HG02798 (cell line): ENCODE measurements at regions not wholly inside any gene's neighbourhood (a gene's known extent, or its start where the extent isn't known, plus 50 kb on each side); places are given as distances from the start of the nearest gene placed in this dataset.
"Not testable (repeated sequence)": the region's sequence is repeated elsewhere in the genome, so short reads cannot be mapped to it uniquely, and the experiment has no call there.

Experiments used
- ATAC-seq: cut with Tn5 transposase; IDR thresholded peaks from one replicate; pipeline ENCODE4 v1.9.1; 2021; ENCODE audit warnings: mild to moderate bottlenecking; ENCODE audit not compliant: unreplicated experiment, poor library complexity

DNA sequence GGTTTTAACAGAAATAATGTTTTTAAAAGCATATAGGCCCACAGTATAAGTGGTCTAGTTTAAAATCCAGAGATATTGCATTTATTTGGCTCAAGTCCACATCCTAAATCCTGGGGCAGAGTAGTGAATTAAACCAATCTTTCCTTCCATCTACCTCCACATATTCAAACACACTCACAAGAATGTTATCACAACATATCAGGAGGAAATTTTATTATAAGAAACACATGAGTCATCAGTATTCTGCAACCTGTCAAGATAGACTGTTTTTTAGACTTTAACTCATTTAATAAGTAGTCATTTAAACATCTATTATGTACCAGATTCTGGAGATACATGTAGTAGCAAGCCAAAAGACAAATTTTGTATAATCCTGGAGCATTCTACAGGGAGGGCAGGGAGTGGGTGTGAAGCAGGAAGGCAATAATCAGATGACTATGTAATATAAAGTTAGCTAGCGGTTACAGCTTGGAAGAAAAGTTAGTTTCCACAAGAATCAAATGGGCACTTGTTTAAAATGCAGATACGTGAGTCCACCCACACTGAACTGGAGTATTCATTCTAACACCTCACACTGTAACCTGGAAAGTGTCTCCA is 187.3 kb upstream of the PIK3R1 start:
- ATAC-seq = no peak

DNA sequence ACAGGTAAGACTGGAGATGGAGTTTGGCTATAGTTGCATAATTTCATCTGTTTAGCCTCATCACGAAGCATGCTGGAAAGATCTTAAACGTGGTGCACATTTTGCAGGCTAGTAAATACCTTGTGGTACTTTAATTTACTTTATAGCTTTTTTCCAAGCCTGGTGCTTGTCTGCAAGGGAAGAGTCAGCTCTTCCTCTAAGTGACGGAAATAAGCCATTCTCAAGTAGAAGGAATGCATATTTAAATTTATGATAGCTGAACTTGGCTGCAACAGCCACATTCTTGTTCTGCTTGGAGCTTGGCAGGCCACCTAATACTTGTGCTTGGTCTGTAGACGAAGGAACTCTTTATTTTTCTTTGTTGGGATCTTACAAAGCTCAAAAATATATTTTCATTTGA is 188.0 kb upstream of the PIK3R1 start:
- ATAC-seq = no peak

DNA sequence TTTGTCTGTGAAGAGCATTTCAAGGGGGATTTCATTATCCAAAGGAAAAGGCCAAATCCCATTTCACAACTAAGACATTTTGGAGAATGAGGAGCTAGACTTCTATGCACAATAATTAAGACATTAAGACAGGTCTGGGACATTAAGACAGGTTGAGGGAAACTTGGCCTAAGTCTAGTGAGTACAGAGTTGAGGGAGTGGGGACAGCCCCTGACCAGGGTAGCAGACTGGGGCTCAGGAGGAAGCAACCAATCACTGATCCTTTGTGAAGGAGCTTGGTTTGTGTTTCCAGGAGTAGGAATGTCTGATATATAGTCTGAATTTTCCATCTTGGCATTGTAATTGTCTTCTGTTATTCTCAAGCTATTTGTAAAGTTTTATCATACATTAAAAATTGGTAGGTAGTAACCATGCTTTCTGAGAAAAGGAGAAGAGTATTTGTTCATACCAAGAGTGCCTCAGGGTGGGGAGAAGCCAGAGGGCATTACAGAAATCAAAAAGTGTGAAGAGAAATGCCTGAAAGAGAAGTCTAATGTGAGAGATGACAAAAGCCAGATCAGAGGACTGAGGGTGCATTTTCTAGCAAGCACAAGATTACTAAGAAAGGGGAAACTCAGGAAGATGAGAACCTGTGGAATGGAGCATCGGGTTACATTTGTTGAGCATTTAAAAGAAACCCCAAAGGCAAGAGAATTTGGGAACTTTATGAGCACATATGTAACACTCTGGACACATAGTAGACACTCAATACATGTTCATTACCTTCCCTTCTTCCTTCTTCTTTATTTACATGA is 189.3 kb upstream of the PIK3R1 start:
- no peak for ATAC-seq

DNA sequence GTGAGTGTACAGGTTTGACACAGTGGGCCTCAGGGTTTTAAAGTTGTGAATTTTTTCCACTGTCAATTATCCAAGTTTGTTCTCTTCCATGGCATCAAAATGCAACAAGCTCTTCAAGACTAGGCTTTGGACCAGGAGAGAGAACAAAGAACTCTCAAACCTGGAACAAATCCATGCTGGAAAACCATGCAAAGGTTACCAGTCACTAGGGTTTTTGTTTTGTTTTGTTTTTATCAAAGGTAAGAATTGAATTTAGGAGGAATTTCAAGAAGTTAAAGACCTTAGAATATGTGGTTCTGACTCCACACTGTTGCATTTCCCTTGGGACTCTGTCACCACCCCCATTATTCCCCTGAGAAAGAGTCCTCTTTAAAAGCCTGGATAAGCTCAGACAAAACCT is 191.1 kb upstream of the PIK3R1 start:
- no peak for ATAC-seq

DNA sequence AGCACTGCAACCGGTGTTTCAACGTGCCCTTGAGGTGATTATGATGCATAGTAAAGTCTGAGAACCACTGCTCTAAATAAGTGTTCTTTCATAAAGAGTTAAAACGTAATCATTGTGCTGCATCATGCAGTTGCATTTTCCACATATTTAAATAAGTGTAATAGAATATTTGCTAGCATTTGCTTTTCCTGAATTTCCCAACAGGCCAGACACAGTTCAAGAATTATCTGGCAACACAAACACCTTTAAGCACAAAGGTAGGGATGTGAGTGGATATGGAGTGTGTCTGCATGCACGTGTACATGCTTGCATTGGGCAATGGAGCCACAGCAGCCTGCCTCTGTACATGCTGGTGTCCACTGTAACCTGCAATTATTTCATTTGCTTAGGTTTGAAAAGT is 193.6 kb upstream of the PIK3R1 start:
- no peak for ATAC-seq

DNA sequence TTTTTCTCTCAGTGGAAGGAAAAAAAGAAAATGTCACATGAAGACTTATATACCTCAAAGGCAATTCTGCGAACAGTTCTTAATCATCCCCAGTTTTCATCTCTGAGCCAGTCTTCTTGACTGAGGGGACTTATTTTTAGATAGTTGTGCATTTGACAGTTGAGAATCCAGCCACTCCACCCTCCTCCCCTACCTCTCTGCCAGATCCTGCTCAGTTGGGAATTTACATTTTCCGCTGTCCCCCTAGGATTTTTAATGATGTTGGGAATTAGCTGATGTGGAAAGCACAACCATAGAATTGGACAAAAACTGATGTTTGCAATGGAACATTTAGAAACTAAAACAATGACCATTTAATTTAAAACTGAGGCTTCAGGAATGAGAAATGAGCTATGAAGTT is 194.3 kb upstream of the PIK3R1 start:
- ATAC-seq = no peak

DNA sequence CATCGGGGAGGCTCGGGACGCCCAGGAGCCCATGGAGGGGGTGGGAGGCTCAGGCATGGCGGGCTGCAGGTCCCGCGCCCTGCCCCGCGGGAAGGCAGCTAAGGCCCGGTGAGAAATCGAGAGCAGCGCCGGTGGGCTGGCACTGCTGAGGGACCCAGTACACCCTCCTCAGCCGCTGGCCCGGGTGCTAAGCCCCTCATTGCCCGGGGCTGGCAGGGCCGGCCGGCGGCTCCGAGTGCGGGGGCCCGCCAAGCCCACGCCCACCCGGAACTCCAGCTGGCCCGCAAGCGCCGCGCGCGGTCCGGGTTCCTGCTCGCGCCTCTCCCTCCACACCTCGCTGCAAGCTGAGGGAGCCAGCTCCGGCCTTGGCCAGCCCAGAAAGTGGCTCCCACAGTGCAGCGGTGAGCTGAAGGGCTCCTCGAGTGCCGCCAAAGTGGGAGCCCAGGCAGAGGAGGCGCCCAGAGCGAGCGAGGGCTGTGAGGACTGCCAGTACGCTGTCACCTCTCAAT is 195.0 kb upstream of the PIK3R1 start:
- ATAC-seq = not testable (repeated sequence)

DNA sequence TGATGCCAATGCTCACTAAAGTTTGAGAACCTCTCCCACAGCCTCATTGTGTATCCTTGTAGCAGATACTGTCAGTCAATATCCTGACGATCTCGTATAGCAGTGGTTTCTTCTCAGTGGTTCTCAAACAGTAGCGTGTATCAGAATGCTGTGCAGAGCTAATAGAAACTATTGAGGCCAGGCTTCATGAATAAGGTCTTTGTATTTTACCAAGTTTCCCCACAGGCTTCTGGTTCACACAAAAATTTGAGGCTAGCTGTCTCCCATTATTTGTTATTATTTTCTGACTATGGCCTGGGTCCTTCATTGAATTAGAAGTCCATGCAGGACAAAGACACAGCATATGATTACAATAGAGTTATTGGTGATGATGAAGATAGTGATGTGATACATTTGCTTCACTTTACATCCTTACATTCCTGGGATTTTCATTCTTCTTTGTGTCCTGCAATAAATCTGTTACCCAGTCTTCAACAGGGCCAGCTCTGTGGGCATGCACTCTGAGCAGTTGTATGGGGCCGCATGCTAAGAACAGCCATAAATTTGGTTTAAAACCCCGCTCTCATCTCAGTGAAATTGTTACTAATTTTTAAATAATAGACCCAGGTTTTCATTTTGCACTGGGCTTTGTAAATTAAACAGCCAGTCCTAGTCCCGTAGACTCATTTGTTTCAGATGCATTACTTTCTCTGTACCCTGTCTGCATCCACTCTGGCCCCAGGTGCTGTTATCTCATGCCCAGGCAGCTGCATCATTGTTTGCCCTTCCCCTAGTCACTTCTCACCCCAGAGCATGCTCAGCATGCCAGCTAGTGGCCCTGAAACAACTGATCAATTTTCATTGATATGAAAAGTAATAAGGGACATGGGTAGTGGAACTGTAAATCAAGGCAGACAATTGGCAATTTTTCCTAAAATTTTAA is 199.9 kb upstream of the PIK3R1 start:
- no peak for ATAC-seq

DNA sequence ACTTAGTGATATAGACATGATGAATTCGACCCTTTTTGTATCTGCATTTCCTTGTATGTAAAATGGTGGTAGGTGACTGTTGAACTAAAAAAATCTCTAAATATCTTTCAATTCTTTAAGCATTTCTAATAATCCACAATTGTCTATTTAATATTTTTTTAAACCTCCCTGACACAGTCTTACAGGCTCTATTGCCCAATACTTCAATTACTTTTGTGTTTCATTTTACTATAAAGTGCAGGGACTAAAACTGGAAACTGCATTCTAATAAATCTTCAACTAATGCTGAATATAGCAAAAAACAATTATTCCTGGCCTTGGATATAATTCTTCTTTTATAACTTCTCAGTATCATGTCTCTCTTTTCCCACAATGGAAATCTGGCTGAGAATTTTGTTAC is 202.7 kb upstream of the PIK3R1 start:
- ATAC-seq = no peak

DNA sequence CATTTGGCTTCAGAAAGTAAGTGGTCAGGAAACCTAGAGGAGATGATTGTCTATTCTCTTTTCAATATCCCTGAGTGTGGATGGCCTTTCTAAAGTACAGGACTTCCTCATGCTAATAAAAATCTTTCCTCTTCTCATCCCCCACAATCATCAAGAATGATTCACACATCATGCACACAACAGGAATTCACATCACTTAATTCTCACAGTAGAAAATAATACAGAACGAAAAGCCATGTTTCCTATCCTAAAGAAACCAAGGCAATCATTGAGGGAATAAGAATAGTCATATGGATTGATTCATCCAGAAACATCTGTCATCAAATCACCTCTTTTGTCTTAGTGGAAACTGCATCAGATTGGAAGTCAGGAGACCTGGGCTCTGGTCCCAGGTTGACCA is 203.1 kb upstream of the PIK3R1 start:
- no peak for ATAC-seq

DNA sequence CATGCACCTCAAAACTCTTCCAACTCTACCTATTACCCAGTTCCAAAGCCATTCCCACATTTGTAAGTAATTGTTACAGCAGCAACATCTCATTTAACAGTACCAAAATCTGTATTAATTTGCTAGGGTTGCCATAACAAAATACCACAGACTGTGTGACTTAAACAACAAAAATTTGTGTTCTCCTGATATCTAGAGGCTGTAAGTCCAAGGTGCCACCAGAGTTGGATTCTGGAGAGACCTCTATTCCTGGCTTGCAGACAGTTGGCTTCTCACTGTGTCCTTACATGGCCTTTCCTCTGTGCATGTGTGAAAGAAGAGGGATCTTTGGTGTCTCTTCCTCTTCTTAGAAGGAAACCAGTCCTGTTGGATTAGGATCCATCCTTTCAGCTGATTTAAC is 203.8 kb upstream of the PIK3R1 start:
- ATAC-seq = no peak

DNA sequence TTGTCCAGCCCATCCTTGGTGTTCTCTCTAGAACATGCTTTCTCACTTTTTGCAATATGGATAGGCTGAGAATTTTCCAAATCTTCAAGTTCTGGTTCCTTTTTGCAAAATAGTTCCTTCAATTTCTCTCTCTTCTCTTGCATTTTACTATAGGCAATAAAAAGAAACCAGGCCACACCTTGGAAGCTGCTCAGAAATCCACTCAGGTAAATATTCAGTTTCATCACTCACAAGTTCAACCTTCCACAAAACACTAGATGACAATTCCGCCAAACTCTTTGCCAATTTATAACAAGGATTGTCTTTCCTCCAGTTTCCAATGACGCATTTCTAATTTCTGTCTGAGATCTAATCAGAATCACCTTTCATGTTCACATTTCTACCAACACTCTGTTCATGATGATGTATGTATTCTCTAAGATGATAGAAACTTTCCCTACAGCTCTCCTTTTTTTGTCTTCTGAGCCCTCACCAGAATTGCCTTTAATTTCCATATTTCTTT is 204.2 kb upstream of the PIK3R1 start:
- no peak for ATAC-seq

DNA sequence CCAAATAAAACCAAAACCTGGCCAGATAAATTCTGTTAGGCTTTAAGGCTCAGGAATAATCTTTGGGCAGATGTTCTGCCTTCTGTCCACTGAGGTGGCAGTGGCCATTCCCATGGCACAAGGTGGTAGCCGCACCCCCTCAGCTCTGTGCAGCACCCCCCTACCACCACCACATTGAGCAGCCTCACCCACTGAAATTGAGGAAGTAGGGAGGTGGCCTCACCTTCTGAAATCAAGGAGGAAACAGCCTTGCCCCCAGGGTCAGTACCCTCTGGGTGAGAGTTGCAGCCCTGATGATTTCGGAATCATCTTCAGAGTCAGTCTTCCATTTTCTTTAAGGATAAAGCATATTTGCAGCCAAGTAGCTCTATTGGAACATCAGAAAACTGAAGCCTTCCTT is 204.8 kb upstream of the PIK3R1 start:
- ATAC-seq = no peak

DNA sequence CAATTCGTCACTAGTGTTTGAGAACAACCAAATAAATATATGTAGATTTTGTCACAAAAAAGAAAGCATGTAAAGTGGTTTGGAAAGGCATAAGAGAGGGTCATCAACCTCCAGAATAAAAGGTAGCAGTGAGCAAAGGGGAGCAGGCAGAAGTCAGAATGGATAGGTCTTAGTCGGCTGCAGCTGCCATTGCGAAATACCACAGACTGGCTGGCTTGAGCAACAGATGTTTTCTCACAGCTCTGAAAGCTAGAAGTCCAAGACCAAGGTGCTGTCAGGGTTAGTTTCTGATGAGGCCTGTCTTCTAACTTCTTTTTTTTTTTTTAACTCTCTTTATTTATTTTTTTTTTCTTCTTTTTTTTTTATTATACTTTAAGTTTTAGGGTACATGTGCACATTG is 208.1 kb upstream of the PIK3R1 start:
- no peak for ATAC-seq

DNA sequence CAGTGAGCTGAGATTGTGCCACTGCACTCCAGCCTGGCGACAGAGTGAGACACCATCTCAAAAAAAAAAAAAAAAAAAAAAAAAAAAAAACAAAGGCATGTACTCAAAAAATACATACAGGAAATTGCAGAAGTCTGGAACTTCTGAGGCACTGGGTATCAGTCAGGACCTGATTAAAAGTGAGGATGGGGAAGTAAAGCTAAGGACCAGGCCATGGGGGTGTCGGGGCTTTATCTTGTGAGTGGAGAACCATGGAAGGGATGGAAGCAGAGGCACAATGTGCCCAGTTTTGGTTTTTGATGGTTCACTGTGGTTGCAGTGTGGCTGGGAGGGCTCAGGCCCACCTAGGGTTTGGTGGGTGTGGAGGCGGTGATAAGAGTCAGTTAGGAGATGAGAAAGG is 212.7 kb upstream of the PIK3R1 start:
- no peak for ATAC-seq

DNA sequence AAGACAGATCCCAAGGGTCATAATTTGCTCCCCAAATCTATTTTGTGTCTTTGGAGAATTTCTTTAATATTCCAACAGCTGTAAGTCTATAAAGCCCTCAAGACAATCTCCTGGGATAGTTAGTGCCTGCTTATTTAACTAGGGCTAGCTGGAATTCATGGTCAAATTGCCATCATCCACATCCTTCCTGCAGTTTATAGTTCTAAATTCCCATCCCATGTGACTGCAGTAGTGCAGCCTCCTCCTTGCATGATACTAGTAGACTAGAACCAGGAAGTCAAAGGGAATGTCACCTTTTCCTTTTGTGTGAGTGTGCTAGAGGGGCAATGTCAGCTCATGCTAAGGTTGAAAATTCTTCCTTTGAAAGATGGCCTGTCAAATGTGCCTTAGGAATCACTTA is 214.8 kb upstream of the PIK3R1 start:
- ATAC-seq = no peak

DNA sequence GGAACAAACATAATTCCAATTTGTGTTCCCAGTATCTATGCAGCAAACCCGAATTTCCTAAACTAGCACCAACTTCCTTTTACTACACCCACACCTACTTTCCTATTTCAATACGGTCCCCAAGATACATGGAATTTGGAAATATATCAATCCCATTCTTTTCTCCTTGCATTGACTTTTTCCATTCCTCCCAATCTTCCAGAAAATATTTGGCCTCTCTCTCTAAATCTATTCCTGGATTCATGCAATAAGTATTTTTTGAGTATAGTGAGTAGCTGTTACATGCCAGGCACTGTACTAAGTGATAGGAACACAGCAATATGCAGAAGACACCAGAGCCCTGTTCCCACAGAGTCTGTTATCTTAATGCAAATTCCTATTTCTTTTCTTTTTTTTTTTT is 216.2 kb upstream of the PIK3R1 start:
- no peak for ATAC-seq

DNA sequence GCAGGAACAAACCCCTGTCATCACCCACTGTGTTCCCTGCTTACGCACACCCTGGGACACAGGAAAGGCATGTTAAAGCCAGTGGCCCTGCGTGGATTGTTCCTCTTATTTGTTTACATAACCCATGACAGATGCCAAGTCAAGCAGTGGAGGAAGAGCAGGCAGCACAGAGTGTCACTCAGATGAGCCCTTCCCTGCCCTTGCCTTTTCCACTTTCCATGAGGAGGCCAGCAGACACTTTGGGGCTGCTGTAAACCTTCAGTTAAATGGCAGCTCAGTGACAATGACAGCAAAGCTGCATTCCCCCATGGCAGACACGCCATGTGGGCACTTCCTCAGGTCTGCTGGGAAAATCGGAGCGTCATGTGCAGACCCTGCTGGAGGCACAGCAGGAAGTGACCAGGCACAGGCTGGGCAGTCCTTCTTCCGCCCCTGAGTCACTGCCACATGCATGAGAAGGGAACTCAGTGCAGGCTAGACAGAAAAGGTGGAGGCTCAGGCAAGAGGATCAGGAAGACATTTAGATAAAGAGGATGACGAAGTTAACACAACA is 216.8 kb upstream of the PIK3R1 start:
- no peak for ATAC-seq

DNA sequence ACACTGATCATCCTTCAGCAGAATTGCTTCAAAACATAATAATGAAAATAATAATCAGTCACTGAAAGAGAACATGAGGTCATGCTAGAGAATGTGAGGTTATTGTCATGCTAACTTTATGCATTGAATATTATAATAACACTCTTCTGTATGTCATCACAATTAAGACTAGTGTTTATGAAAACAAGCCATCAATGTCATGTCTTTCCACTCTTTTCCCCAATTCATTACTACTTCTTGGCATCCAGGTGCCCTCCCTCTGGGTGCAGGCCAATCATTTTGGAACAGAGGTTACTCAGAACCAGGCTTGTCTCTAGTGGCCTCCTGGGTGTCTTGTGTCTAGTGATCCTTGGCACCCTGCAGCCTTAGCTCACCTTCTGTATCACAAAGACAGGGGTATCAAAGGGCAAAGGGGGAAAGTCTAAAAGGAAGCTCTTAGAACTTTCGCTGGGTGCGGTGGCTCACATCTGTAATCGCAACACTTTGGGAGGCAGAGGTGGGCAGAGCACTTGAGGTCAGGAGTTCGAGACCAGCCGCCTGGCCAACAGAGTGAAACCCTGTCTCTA is 217.6 kb upstream of the PIK3R1 start:
- no peak for ATAC-seq

DNA sequence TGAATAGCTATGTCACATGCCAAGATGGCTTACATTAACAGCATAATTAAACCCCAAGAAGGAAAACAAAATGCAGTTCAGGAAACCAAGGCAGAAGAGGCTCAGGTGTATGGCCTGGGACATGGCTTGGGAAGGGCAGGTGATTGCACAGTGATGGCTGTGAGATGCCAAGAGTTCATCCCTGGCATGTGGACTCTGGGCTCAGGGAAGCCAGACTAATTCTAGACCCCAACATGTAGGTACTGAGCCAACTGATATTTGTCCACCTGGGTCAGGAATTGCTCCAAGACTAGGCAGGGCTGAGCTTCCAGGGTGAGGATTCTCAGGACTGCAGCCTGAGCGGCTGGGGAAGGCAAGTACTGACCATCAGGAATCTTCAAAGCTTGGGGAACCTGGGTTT is 218.4 kb upstream of the PIK3R1 start:
- ATAC-seq = no peak
